ENCODE measurements at regions not wholly inside any gene's neighbourhood (a gene's known extent, or its start where the extent isn't known, plus 50 kb on each side); places are given as distances from the start of the nearest gene placed in this dataset.

DNA sequence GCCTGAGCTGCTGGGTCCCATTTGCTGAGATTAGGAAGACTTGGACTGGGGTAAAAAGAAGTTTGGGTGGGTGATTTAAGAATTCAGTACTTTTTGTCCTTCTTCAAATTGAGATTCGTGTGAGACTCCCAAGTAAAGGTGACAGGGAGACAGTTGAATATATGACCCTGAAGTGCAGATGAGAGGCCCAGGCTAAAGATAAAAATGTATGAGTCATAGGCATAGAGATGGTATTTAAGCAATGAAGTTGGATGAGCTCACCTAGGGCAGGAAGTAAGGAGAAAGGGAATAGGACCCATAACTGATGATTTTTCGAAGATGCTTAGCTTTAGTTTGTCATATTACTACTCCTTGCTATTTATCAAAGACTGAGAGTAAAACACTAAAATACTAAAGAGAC is 255.9 kb upstream of the ADRA1B start:
- Histone ChIP-seq H3K4me1 (ENCODE audit: low read depth, poor library complexity, severe bottlenecking) (no peaks in the 10 kb centered on the region), H2AFZ (ENCODE audit: low read depth) (no peak overlapping the region), H3K4me3 (IDR thresholded peaks at IDR 0.05; ENCODE audit: insufficient read depth, low read depth, low read length) (no peak overlapping the region), H3K79me2 (ENCODE audit: insufficient read depth, low read depth) (no peaks in the 10 kb centered on the region), H3K36me3 (ENCODE audit: insufficient read depth) (no peaks in the 10 kb centered on the region), H3K27me3 (ENCODE audit: insufficient read depth, low read depth) (no peaks in the 10 kb centered on the region), H3K9ac (no peak overlapping the region), H3K27ac (no peak overlapping the region), H4K20me1 (ENCODE audit: insufficient read depth) (no peaks in the 10 kb centered on the region), H3K4me2 (no peak overlapping the region)
- TF ChIP-seq, protein P1, sequence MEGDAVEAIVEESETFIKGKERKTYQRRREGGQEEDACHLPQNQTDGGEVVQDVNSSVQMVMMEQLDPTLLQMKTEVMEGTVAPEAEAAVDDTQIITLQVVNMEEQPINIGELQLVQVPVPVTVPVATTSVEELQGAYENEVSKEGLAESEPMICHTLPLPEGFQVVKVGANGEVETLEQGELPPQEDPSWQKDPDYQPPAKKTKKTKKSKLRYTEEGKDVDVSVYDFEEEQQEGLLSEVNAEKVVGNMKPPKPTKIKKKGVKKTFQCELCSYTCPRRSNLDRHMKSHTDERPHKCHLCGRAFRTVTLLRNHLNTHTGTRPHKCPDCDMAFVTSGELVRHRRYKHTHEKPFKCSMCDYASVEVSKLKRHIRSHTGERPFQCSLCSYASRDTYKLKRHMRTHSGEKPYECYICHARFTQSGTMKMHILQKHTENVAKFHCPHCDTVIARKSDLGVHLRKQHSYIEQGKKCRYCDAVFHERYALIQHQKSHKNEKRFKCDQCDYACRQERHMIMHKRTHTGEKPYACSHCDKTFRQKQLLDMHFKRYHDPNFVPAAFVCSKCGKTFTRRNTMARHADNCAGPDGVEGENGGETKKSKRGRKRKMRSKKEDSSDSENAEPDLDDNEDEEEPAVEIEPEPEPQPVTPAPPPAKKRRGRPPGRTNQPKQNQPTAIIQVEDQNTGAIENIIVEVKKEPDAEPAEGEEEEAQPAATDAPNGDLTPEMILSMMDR (conservative IDR thresholded peaks at IDR 0.05; ENCODE audit: low read depth, low read length), result no peak

DNA sequence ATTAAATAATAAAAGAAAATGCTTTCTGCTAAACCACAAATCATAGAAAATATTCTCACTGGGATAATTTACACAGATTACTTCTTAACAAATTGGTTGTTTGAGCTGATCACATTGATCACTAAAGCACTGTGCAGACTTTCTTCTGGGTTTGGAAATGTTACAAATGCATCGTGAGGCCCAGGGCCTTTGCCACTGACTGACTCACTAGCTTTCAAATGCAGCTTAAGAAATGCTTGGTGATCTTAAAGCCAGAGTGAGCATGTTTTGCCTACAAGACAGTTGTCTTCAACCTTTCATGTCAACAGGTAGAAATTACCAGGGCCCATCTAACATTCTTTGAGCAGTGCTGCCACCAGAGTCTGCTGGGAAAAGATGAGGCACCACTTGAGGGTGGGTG is 252.3 kb upstream of the ADRA1B start:
- H3K27ac ChIP-seq, result no peak overlapping the region
- no peaks in the 10 kb centered on the region for H4K20me1 ChIP-seq (ENCODE audit: insufficient read depth)
- no peak overlapping the region for H3K4me3 ChIP-seq (IDR thresholded peaks at IDR 0.05; ENCODE audit: insufficient read depth, low read depth, low read length)
- H2AFZ ChIP-seq (ENCODE audit: low read depth), result no peak overlapping the region
- no peak overlapping the region for H3K9ac ChIP-seq
- TF ChIP-seq, protein P1 (conservative IDR thresholded peaks at IDR 0.05; ENCODE audit: low read depth, low read length), result no peak
- no peaks in the 10 kb centered on the region for H3K4me1 ChIP-seq (ENCODE audit: low read depth, poor library complexity, severe bottlenecking)
- H3K36me3 ChIP-seq (ENCODE audit: insufficient read depth), result no peaks in the 10 kb centered on the region
- no peaks in the 10 kb centered on the region for H3K79me2 ChIP-seq (ENCODE audit: insufficient read depth, low read depth)
- H3K27me3 ChIP-seq (ENCODE audit: insufficient read depth, low read depth), result no peaks in the 10 kb centered on the region
- H3K4me2 ChIP-seq, result no peak overlapping the region

- H3K27me3 ChIP-seq (ENCODE audit: insufficient read depth, low read depth), result no peaks in the 10 kb centered on the region
- no peaks in the 10 kb centered on the region for H3K4me1 ChIP-seq (ENCODE audit: low read depth, poor library complexity, severe bottlenecking)
- H3K27ac ChIP-seq, result no peak overlapping the region
- H3K36me3 ChIP-seq (ENCODE audit: insufficient read depth), result no peaks in the 10 kb centered on the region
- H2AFZ ChIP-seq (ENCODE audit: low read depth), result no peak overlapping the region
- no peak overlapping the region for H3K4me3 ChIP-seq (IDR thresholded peaks at IDR 0.05; ENCODE audit: insufficient read depth, low read depth, low read length)
- no peaks in the 10 kb centered on the region for H4K20me1 ChIP-seq (ENCODE audit: insufficient read depth)
- no peaks in the 10 kb centered on the region for H3K79me2 ChIP-seq (ENCODE audit: insufficient read depth, low read depth)
- H3K4me2 ChIP-seq, result no peak overlapping the region
- TF ChIP-seq, protein P1 (conservative IDR thresholded peaks at IDR 0.05; ENCODE audit: low read depth, low read length), result no peak
- H3K9ac ChIP-seq, result no peak overlapping the region
These were observed 249.0 kb upstream of the ADRA1B start for GRCh38 chr5:159667286-159667685.

DNA sequence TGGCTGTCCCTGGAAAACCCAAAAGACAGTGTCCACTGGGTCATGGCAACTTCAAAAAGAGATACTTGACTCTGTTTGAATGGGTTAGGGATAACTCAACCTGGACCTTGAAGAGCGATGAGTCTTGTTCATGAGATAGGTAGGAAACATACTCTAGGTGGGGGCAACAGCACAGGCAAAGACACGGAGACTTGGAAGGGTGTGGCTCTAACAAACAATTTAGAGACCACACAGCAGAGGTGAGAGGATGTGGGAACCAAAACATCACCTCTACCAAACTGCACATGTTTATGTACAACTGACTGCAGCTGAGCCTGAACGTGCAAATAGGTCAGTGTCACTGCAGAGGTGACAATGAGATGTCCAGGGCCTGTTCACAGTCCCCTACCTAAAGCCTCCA is 247.7 kb upstream of the ADRA1B start:
- H3K4me2 ChIP-seq, result no peak overlapping the region
- H2AFZ ChIP-seq (ENCODE audit: low read depth), result no peak overlapping the region
- H3K79me2 ChIP-seq (ENCODE audit: insufficient read depth, low read depth), result no peaks in the 10 kb centered on the region
- no peaks in the 10 kb centered on the region for H3K4me1 ChIP-seq (ENCODE audit: low read depth, poor library complexity, severe bottlenecking)
- H3K9ac ChIP-seq, result no peak overlapping the region
- no peak overlapping the region for H3K4me3 ChIP-seq (IDR thresholded peaks at IDR 0.05; ENCODE audit: insufficient read depth, low read depth, low read length)
- H3K36me3 ChIP-seq (ENCODE audit: insufficient read depth), result no peaks in the 10 kb centered on the region
- TF ChIP-seq, protein P1 (conservative IDR thresholded peaks at IDR 0.05; ENCODE audit: low read depth, low read length), result no peak
- H3K27me3 ChIP-seq (ENCODE audit: insufficient read depth, low read depth), result no peaks in the 10 kb centered on the region
- H4K20me1 ChIP-seq (ENCODE audit: insufficient read depth), result no peaks in the 10 kb centered on the region
- H3K27ac ChIP-seq, result no peak overlapping the region

DNA sequence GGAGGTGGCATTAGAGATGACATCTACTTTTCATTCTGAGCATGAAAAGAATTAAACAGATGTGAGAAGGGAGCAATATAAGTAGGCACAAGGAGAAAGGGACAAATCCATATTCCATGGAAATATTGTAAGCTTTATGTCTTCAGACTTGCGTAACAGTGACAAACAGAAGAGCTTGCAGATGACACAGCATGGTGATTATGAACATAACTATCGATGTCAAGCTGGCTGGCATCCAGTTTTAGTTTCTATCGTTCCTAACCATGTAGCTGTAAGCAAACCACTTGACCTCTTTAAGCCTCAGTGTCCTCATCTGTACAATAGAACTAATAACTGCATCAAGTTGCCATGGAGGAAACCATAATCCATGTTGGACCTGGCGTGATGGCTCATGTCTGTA is 246.7 kb upstream of the ADRA1B start:
- Histone ChIP-seq H3K9ac (no peak overlapping the region), H3K79me2 (ENCODE audit: insufficient read depth, low read depth) (no peaks in the 10 kb centered on the region), H3K4me1 (ENCODE audit: low read depth, poor library complexity, severe bottlenecking) (no peaks in the 10 kb centered on the region), H2AFZ (ENCODE audit: low read depth) (no peak overlapping the region), H3K27ac (no peak overlapping the region), H3K4me2 (no peak overlapping the region), H3K4me3 (IDR thresholded peaks at IDR 0.05; ENCODE audit: insufficient read depth, low read depth, low read length) (no peak overlapping the region), H4K20me1 (ENCODE audit: insufficient read depth) (no peaks in the 10 kb centered on the region), H3K36me3 (ENCODE audit: insufficient read depth) (no peaks in the 10 kb centered on the region), H3K27me3 (ENCODE audit: insufficient read depth, low read depth) (no peaks in the 10 kb centered on the region)
- TF ChIP-seq, protein P1 (conservative IDR thresholded peaks at IDR 0.05; ENCODE audit: low read depth, low read length), result no peak

Data from KMS-11 (cell line).